ENCODE measurements at regions not wholly inside any gene's neighbourhood (a gene's known extent, or its start where the extent isn't known, plus 50 kb on each side); places are given as distances from the start of the nearest gene placed in this dataset.
A peak's percentile ranks its signal among the peaks of the same experiment; 100 is the strongest.

DNA sequence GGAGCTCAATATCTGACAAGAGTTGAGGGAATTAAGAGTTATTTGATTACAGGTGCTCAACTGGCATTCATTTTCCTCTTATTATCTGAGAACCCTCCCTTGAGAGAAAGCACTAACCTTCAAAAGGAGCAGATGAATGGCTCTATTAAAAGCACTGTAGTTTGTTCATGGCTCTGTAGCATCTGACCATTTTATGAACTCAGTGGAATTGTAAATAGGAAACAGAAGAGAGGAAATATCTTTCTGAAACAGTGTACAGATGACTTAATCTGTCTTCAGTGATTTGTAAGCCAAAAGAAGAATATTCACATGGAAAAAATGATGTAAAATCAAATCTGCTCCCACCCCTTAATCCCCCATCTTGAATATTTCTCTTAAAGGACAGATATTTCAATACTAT, 810.4 kb upstream of the GRAMD2B start:
- no peaks in the 10 kb centered on the region for H3K9me3 Mint-ChIP-seq
- H3K4me3 Mint-ChIP-seq, result no peak overlapping the region
- TF ChIP-seq, protein P1, sequence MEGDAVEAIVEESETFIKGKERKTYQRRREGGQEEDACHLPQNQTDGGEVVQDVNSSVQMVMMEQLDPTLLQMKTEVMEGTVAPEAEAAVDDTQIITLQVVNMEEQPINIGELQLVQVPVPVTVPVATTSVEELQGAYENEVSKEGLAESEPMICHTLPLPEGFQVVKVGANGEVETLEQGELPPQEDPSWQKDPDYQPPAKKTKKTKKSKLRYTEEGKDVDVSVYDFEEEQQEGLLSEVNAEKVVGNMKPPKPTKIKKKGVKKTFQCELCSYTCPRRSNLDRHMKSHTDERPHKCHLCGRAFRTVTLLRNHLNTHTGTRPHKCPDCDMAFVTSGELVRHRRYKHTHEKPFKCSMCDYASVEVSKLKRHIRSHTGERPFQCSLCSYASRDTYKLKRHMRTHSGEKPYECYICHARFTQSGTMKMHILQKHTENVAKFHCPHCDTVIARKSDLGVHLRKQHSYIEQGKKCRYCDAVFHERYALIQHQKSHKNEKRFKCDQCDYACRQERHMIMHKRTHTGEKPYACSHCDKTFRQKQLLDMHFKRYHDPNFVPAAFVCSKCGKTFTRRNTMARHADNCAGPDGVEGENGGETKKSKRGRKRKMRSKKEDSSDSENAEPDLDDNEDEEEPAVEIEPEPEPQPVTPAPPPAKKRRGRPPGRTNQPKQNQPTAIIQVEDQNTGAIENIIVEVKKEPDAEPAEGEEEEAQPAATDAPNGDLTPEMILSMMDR (conservative IDR thresholded peaks at IDR 0.05), result no peak
- DNase-seq (ENCODE audit: low read depth, low spot score), result no peak
- H3K4me1 Mint-ChIP-seq, result peaks cover 13% of the 10 kb centered on the region
- no peaks in the 10 kb centered on the region for H3K27me3 Mint-ChIP-seq (ENCODE audit: low read depth)
- no peaks in the 10 kb centered on the region for H3K36me3 Mint-ChIP-seq (ENCODE audit: low read depth)
- H3K27ac Mint-ChIP-seq (ENCODE audit: unreplicated experiment), result no peak overlapping the region

DNA sequence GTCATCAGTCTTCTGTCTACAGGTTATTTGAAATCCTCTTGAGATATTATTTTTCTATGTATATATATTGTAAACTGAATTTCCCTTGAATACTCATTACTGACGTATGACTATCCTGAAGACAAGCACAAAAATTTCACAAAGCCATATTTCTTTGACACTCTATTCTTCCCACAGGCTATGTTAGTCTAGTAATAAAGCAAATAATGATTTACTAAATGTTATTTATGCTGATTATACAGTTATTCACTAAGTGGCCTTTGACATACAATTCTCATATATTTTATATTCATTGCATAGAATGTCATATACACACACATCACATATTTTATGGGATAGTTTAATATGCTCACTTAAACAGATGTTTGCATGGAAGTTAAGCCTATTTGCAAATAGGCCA, 793.0 kb upstream of the GRAMD2B start:
- Mint-ChIP-seq H3K27ac (ENCODE audit: unreplicated experiment) (no peak overlapping the region), H3K4me1 (peaks cover 20% of the 10 kb centered on the region), H3K36me3 (ENCODE audit: low read depth) (peaks cover 6% of the 10 kb centered on the region), H3K4me3 (no peak overlapping the region), H3K27me3 (ENCODE audit: low read depth) (no peaks in the 10 kb centered on the region), H3K9me3 (peaks cover 5% of the 10 kb centered on the region)
- no peak for DNase-seq (ENCODE audit: low read depth, low spot score)
- TF ChIP-seq, protein P1 (conservative IDR thresholded peaks at IDR 0.05), result no peak

DNA sequence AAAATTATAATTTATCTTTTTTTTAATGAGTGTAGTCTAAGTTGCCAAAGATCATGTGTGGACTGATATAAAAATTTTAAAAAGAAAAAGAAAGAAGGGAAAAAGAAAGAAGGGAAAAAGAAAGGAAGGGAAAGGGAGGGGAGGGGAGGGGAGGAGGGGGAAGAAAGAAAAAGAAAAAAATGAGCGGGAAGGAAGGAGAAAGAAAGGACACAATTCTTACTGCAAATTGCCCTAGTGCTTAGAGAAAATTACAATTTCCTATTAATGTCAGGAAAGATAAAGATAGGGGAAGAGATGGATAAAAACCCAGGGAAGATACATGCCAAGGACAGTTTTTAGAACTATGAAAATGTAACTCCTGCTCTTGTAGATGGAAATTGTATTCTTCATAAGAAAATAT, 789.7 kb upstream of the GRAMD2B start:
- peak overlapping the region; percentile 17 for H3K27ac Mint-ChIP-seq (ENCODE audit: unreplicated experiment)
- H3K27me3 Mint-ChIP-seq (ENCODE audit: low read depth), result no peaks in the 10 kb centered on the region
- no peak overlapping the region for H3K4me3 Mint-ChIP-seq
- no peak for DNase-seq (ENCODE audit: low read depth, low spot score)
- TF ChIP-seq, protein P1 (conservative IDR thresholded peaks at IDR 0.05), result no peak
- peaks cover 6% of the 10 kb centered on the region for H3K9me3 Mint-ChIP-seq
- H3K4me1 Mint-ChIP-seq, result peaks cover 23% of the 10 kb centered on the region
- peaks cover 5% of the 10 kb centered on the region for H3K36me3 Mint-ChIP-seq (ENCODE audit: low read depth)

DNA sequence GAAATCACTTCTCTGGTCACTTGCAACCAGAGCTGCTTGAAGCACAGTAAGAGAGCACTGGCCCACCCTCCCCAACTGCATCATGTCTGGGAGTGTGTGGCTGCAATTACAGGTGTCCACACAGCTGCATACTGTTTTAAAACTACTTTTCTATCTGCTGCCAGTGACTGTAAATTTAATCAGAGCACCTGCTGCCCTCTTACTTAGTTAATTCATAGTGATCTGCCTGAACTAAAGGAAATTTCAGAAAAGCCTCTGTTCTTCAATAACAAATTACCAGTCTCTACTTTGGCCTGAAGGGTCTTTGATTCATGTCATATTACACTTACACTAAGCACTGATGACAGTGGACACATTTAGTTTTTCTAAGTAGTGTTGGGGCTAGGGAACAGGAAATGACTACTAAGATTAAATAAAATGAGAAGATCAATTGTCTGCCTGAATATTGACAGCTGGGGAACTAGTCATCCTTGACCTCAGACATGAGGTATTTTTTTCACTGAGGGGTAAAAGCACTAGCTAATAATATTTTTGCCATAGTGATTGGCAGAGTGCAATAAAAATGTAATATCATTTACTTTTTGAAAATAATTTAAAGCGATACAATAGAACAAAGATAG, 788.9 kb upstream of the GRAMD2B start:
- H3K4me1 Mint-ChIP-seq, result peaks cover 23% of the 10 kb centered on the region
- DNase-seq (ENCODE audit: low read depth, low spot score), result no peak
- peaks cover 6% of the 10 kb centered on the region for H3K9me3 Mint-ChIP-seq
- H3K27ac Mint-ChIP-seq (ENCODE audit: unreplicated experiment), result peak overlapping the region; percentile 17
- no peaks in the 10 kb centered on the region for H3K27me3 Mint-ChIP-seq (ENCODE audit: low read depth)
- peaks cover 5% of the 10 kb centered on the region for H3K36me3 Mint-ChIP-seq (ENCODE audit: low read depth)
- H3K4me3 Mint-ChIP-seq, result no peak overlapping the region
- TF ChIP-seq, protein P1 (conservative IDR thresholded peaks at IDR 0.05), result no peak

DNA sequence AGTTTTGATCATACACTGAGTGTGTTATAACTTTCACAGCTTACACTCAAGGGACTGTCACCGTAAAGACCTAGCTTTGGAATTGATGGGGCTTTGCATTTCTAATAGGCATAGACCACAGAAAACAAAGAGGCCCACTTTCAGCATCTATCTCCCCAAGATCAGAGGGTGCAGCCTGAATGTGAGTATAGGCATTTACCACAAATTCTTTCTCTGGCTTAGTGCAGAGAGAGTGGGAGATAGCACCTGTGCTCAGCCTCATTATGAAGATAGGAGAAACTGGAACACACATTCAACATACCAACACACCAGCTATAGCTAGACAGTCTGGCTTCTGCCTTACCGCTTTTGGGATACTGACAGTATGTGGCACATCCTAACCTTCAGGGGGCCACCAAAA, 783.4 kb upstream of the GRAMD2B start:
- no peaks in the 10 kb centered on the region for H3K27me3 Mint-ChIP-seq (ENCODE audit: low read depth)
- TF ChIP-seq, protein P1 (conservative IDR thresholded peaks at IDR 0.05), result no peak
- H3K36me3 Mint-ChIP-seq (ENCODE audit: low read depth), result peaks cover 31% of the 10 kb centered on the region
- DNase-seq (ENCODE audit: low read depth, low spot score), result no peak
- H3K4me3 Mint-ChIP-seq, result no peak overlapping the region
- peaks cover 7% of the 10 kb centered on the region for H3K4me1 Mint-ChIP-seq
- peaks cover 16% of the 10 kb centered on the region for H3K9me3 Mint-ChIP-seq
- no peak overlapping the region for H3K27ac Mint-ChIP-seq (ENCODE audit: unreplicated experiment)

Data from neural crest cell (in vitro differentiated cells).